Cardiac muscle cell (in vitro differentiated cells and primary cell): ENCODE measurements at regions not wholly inside any gene's neighbourhood (a gene's known extent, or its start where the extent isn't known, plus 50 kb on each side); places are given as distances from the start of the nearest gene placed in this dataset.

Experiments
- DNase-seq, 2 donors: peaks; one replicate each; pipeline versions ENCODE4 v3.0.0 to v3.0.0-alpha.2; 2010 to 2017; ENCODE audit warnings: low read depth in 1 of 2, low spot score in 1 of 2
- H3K27ac ChIP-seq: fragments of 200-600 bp; sonication (generic); 2 replicates; pipeline ENCODE4 v1.5.1; 2016
- H3K27me3 ChIP-seq: fragments of 200-600 bp; sonication (generic); 2 replicates; pipeline ENCODE4 v1.6.0; 2016; ENCODE audit warnings: control low read depth
- H3K36me3 ChIP-seq: fragments of 200-600 bp; sonication (generic); 2 replicates; pipeline ENCODE4 v1.5.1; 2016; ENCODE audit warnings: control low read depth
- H3K4me1 ChIP-seq: fragments of 200-600 bp; sonication (generic); 2 replicates; pipeline ENCODE4 v1.8.1; 2017; ENCODE audit warnings: low read depth, mild to moderate bottlenecking, mixed run types
- H3K4me3 ChIP-seq: fragments of 200-600 bp; sonication (generic); 2 replicates; pipeline ENCODE4 v1.5.1; 2016; ENCODE audit warnings: mild to moderate bottlenecking
- H3K9me3 ChIP-seq: fragments of 200-600 bp; sonication (generic); 2 replicates; pipeline ENCODE4 v1.5.1; 2017; ENCODE audit warnings: low read depth, mild to moderate bottlenecking, control low read depth
- TF ChIP-seq, protein P1 (sequence below): IDR thresholded peaks from 2 replicates; pipeline ENCODE4 v1.5.1; 2012; ENCODE audit warnings: low read depth, mild to moderate bottlenecking, low read length

DNA sequence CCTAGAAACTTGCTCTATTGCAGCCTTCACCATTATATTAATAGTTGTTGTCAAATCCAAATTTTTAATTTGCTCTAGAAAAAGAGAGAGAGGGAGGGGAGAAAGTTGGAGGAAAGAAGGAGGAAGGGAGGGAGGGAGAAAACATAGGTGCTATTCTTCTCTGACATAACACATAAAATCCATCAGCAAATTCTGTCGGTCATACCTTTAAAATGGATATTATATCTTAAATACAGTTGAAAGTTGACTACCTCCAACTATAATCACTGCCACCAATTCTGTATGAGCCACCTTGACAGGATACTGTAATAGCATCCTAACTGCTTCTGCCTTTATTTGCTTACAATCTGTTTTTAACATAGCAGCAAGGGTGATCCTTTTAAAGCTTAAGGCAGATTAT, 314.7 kb upstream of the ALCAM start:
- H3K4me1 ChIP-seq: no peaks in the 10 kb centered on the region
- H3K4me3 ChIP-seq: no peak overlapping the region
- H3K36me3 ChIP-seq: no peaks in the 10 kb centered on the region
- H3K9me3 ChIP-seq: no peaks in the 10 kb centered on the region
- H3K27ac ChIP-seq: no peak overlapping the region
- DNase-seq: no peak
- TF ChIP-seq, protein P1, sequence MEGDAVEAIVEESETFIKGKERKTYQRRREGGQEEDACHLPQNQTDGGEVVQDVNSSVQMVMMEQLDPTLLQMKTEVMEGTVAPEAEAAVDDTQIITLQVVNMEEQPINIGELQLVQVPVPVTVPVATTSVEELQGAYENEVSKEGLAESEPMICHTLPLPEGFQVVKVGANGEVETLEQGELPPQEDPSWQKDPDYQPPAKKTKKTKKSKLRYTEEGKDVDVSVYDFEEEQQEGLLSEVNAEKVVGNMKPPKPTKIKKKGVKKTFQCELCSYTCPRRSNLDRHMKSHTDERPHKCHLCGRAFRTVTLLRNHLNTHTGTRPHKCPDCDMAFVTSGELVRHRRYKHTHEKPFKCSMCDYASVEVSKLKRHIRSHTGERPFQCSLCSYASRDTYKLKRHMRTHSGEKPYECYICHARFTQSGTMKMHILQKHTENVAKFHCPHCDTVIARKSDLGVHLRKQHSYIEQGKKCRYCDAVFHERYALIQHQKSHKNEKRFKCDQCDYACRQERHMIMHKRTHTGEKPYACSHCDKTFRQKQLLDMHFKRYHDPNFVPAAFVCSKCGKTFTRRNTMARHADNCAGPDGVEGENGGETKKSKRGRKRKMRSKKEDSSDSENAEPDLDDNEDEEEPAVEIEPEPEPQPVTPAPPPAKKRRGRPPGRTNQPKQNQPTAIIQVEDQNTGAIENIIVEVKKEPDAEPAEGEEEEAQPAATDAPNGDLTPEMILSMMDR: no peak
- H3K27me3 ChIP-seq: no peaks in the 10 kb centered on the region

DNA sequence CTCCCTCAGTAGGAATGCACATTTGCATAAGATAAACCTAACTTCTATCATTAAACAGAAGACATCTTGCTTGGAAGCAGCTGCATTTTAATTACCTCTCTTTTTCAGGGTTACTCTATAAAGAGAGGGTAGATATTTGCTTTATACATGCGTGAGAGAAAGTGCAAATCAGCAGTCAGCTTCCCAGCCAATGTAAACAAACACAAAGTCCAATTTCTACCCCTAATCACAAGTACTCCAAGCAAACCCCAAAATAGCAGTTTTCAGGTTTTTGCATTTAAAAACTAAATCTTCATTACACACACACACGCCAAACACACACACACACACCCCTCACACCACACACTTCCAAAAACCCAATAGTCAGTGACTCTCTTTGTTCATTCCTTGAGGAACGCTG, 303.9 kb upstream of the ALCAM start:
- no peak for DNase-seq
- TF ChIP-seq, protein P1: no peak
- H3K9me3 ChIP-seq: no peaks in the 10 kb centered on the region
- no peaks in the 10 kb centered on the region for H3K4me1 ChIP-seq
- H3K36me3 ChIP-seq: no peaks in the 10 kb centered on the region
- no peak overlapping the region for H3K27ac ChIP-seq
- H3K4me3 ChIP-seq: no peak overlapping the region
- H3K27me3 ChIP-seq: no peaks in the 10 kb centered on the region

DNA sequence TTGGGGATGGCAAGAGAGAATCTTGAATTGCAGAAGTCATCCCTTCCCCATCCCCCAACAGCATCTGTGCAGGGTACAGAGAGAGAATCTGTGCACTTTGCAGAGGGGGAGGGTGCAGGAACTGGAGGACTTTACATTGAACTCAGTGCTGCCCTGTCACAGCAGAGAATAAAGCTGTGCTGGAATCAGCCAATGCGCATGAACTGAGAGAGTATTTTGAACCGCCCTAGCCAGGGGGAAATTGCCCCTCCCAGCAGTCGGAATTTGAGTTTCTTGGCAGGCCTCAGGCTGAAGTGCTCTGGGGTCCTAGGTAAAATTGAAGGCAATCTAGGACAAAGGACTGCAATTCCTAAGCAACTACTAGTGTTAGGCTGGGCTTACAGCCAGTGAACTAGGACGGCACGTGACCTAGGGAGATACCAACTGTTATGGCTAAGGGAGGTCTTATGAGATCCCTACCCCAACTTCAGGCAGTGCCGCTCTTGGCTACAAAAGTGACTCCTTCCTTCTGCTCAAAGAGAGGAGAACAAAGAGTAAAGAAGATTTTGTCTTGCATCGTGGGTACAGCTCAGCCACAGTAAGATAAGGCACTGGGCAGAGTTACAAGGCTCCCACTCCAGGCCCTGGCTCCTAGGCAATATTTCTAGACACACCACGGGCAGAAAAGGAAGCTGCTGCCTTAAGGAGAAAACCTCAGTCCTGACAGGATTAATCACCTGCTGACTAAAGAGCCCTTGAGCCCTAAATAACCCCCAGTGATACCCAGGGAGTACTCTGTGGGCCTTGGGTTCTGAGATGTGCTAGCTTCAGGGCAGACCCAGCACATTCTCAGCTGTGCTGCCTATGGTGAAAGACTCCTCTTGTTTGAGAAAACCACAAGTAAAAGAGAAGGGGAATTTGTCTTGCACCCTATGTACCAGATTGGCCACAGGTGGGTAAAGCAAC, 300.5 kb upstream of the ALCAM start:
- TF ChIP-seq, protein P1: no peak
- Histone ChIP-seq H3K36me3 (no peaks in the 10 kb centered on the region), H3K4me1 (no peaks in the 10 kb centered on the region), H3K4me3 (no peak overlapping the region), H3K27me3 (no peaks in the 10 kb centered on the region), H3K9me3 (no peaks in the 10 kb centered on the region), H3K27ac (no peak overlapping the region)
- peak in 1 of 2 donors; percentile 32 for DNase-seq

DNA sequence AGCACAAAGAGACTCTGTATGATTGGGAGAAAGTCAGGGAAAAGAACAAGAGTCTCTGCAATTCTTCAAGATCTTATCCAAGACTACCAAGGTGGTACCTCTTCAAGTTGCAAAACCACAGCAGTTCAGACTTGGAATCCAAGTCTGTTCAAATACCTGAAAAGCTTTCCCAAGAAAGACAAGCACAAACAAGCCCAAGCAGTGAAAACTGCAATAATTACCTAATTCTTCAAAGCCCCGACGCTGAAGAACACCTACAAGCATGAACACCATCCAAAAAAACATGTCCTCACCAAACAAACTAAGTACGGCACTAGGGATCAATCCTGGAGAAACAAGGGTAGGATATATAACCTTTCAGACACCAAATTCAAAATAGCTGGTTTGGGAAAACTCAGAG, 299.3 kb upstream of the ALCAM start:
- no peak overlapping the region for H3K4me3 ChIP-seq
- H3K27me3 ChIP-seq: no peaks in the 10 kb centered on the region
- TF ChIP-seq, protein P1: no peak
- no peak for DNase-seq
- no peak overlapping the region for H3K27ac ChIP-seq
- no peaks in the 10 kb centered on the region for H3K36me3 ChIP-seq
- H3K9me3 ChIP-seq: no peaks in the 10 kb centered on the region
- H3K4me1 ChIP-seq: no peaks in the 10 kb centered on the region

DNA sequence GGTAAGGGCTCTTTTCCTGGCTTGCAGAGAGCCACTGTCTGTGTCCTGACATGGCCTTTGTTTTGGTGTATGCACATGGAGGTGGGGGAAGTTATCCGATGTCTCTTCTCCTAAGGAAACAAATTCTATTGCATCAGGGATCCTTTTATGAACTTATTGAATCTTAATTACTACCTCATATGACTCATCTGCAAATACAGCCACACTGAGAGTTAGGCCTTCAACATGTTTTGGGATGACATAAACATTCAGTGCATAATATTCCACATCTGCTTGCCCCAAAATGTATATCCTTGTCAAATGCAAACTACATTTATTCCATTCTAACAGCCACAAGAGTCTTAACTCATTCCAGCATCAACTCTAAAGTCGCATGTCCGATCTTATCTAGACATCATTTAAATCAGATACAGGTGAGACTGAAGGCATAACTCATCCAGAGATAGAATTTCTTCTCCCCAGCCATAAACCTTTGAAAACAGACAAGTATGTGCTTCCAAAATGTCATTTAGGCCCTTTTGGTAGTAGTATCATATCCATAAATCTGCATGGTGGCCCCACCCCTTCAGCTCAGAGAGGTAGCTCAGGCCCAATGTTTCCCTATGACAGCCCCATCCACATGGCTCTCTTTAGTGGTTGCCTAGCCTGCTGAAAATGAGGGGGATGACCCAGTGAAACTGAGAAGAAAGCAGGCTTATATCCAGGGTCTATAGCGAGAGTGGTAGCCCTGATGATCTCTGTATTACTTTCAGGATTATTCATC, 289.5 kb upstream of the ALCAM start:
- Histone ChIP-seq H3K27me3 (no peaks in the 10 kb centered on the region), H3K4me3 (no peak overlapping the region), H3K4me1 (no peaks in the 10 kb centered on the region), H3K9me3 (no peaks in the 10 kb centered on the region), H3K27ac (no peak overlapping the region), H3K36me3 (no peaks in the 10 kb centered on the region)
- DNase-seq: no peak
- TF ChIP-seq, protein P1: no peak
